Stomach (tissue), 4 donors: ENCODE measurements at regions not wholly inside any gene's neighbourhood (a gene's known extent, or its start where the extent isn't known, plus 50 kb on each side); places are given as distances from the start of the nearest gene placed in this dataset.
"Not testable (repeated sequence)": the region's sequence is repeated elsewhere in the genome, so short reads cannot be mapped to it uniquely, and the experiment has no call there.

Experiments
- EP300 ChIP-seq: sonication (generic); formaldehyde crosslinking; IDR thresholded peaks from one replicate; pipeline ENCODE4 v1.6.1; 2017; ENCODE audit warnings: antibody characterized with exemption
- POLR2A ChIP-seq, 4 donors: fragments of 450-650 bp; IDR thresholded peaks; one replicate each; pipeline ENCODE4 v1.6.1; 2016; ENCODE audit warnings: antibody characterized with exemption in 4 of 4, control low read depth in 2 of 4, mild to moderate bottlenecking in 1 of 4, moderate library complexity in 1 of 4
- TF ChIP-seq, protein P1 (sequence below), 7 experiments: fragments of 450-650 bp in 4 of 7; fragments of 200-600 bp in 3 of 7; sonication (generic) in 3 of 7; IDR thresholded peaks; one replicate each; pipeline ENCODE4 v1.5.1; 2016 to 2019; ENCODE audit warnings: antibody characterized with exemption in 7 of 7, control low read depth in 2 of 7, mild to moderate bottlenecking in 1 of 7

GRCh38 chr18:75960356-75960755 lies 532.9 kb upstream of the SMIM21 start:
- TF ChIP-seq, protein P1, sequence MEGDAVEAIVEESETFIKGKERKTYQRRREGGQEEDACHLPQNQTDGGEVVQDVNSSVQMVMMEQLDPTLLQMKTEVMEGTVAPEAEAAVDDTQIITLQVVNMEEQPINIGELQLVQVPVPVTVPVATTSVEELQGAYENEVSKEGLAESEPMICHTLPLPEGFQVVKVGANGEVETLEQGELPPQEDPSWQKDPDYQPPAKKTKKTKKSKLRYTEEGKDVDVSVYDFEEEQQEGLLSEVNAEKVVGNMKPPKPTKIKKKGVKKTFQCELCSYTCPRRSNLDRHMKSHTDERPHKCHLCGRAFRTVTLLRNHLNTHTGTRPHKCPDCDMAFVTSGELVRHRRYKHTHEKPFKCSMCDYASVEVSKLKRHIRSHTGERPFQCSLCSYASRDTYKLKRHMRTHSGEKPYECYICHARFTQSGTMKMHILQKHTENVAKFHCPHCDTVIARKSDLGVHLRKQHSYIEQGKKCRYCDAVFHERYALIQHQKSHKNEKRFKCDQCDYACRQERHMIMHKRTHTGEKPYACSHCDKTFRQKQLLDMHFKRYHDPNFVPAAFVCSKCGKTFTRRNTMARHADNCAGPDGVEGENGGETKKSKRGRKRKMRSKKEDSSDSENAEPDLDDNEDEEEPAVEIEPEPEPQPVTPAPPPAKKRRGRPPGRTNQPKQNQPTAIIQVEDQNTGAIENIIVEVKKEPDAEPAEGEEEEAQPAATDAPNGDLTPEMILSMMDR (IDR thresholded peaks at IDR 0.05) = not testable (repeated sequence)
- TF ChIP-seq POLR2A (IDR thresholded peaks at IDR 0.05); EP300: not testable (repeated sequence)
